Esophagus squamous epithelium (tissue), 5 donors: ENCODE measurements at regions not wholly inside any gene's neighbourhood (a gene's known extent, or its start where the extent isn't known, plus 50 kb on each side); places are given as distances from the start of the nearest gene placed in this dataset.

Experiments used
- DNase-seq: peaks from one replicate; lab custom pipeline; 2025; lab: John Stamatoyannopoulos, UW
- H3K27ac ChIP-seq, 4 donors: fragments of 200-600 bp; sonication (generic); one replicate each; pipeline ENCODE4 v1.5.1; 2016 to 2019; ENCODE audit warnings: mild to moderate bottlenecking in 1 of 4
- H3K27me3 ChIP-seq, 4 donors: fragments of 200-600 bp; sonication (generic); 1 replicate in 3 of 4; 2 replicates in 1 of 4; pipeline versions ENCODE4 v1.5.1 to v1.6.0; 2017 to 2021; ENCODE audit warnings: antibody characterized with exemption in 1 of 4
- H3K36me3 ChIP-seq, 3 donors: fragments of 200-600 bp; sonication (generic); one replicate each; pipeline ENCODE4 v1.5.1; 2016 to 2019
- H3K4me1 ChIP-seq, 3 donors: fragments of 200-600 bp; sonication (generic); one replicate each; pipeline ENCODE4 v1.5.1; 2017 to 2019
- H3K4me3 ChIP-seq, 4 donors: fragments of 200-600 bp; sonication (generic); 1 replicate in 3 of 4; 2 replicates in 1 of 4; pipeline ENCODE4 v1.5.1; 2016 to 2019; ENCODE audit warnings: mild to moderate bottlenecking in 2 of 4, moderate library complexity in 1 of 4
- H3K9me3 ChIP-seq, 3 donors: fragments of 200-600 bp; sonication (generic); one replicate each; pipeline ENCODE4 v1.5.1; 2016 to 2019
- POLR2A ChIP-seq, 4 donors: fragments of 450-650 bp; IDR thresholded peaks; one replicate each; pipeline ENCODE4 v1.6.1; 2017; ENCODE audit warnings: antibody characterized with exemption in 4 of 4, mild to moderate bottlenecking in 4 of 4, moderate library complexity in 3 of 4
- WGBS, 2 donors: methylation state at CpG; one replicate each; pipeline ENCODE4 v1.1.5; 2018; 5-methylcytosine and 5-hydroxymethylcytosine counted together
- intact Hi-C: fragments of 100-400 bp; cut with DNase I; formaldehyde crosslinking; loops from one replicate; pipeline ENCODE4 v1.15.0; 2022
- TF ChIP-seq, protein P1 (sequence below), 6 experiments: fragments of 450-650 bp in 4 of 6; fragments of 200-600 bp in 2 of 6; sonication (generic) in 2 of 6; IDR thresholded peaks; one replicate each; pipeline ENCODE4 v1.5.1; 2016 to 2019; ENCODE audit warnings: antibody characterized with exemption in 6 of 6, mild to moderate bottlenecking in 4 of 6, moderate library complexity in 4 of 6
- donor health status: DM: yes; HTN: yes; CAD: no.

GRCh38 chr5:103667068-103667467 lies 104.5 kb upstream of the NUDT12 start:
- no peaks in the 10 kb centered on the region for H3K36me3 ChIP-seq
- no peak overlapping the region for H3K27ac ChIP-seq
- H3K4me3 ChIP-seq: no peak overlapping the region
- no peak for TF ChIP-seq POLR2A (IDR thresholded peaks at IDR 0.05)
- TF ChIP-seq, protein P1, sequence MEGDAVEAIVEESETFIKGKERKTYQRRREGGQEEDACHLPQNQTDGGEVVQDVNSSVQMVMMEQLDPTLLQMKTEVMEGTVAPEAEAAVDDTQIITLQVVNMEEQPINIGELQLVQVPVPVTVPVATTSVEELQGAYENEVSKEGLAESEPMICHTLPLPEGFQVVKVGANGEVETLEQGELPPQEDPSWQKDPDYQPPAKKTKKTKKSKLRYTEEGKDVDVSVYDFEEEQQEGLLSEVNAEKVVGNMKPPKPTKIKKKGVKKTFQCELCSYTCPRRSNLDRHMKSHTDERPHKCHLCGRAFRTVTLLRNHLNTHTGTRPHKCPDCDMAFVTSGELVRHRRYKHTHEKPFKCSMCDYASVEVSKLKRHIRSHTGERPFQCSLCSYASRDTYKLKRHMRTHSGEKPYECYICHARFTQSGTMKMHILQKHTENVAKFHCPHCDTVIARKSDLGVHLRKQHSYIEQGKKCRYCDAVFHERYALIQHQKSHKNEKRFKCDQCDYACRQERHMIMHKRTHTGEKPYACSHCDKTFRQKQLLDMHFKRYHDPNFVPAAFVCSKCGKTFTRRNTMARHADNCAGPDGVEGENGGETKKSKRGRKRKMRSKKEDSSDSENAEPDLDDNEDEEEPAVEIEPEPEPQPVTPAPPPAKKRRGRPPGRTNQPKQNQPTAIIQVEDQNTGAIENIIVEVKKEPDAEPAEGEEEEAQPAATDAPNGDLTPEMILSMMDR (IDR thresholded peaks at IDR 0.05): no peak
- H3K9me3 ChIP-seq: peaks cover 0 to 6% (median 0%) of the 10 kb centered on the region in 3 donors
- 34 to 48% methylated on average over 3 of the region's 3 CpGs for WGBS, 2 donors
- no peaks in the 10 kb centered on the region for H3K4me1 ChIP-seq
- intact Hi-C loops: no loop called here
- H3K27me3 ChIP-seq: no peaks in the 10 kb centered on the region
- DNase-seq: no peak

DNA sequence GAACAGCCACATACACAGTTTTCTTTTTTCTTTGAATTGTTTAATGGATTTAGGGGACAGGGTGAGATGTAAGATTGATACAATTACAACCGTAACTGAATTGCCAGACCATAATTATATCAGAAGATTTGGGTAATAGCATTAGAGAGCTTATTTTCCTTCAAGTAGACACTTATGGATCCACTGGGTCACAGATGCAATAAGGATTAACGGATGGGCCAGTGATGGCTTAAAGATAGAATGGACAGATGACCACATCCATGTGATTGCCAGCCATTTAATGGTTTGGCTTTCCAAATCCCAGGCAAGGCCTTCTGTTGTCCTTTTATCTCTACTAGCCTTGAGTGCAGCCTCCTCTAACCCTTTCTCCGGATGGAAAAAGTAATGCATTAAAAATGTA lies 94.7 kb upstream of the NUDT12 start:
- Histone ChIP-seq H3K4me3 (no peak overlapping the region), H3K9me3 (no peaks in the 10 kb centered on the region), H3K27ac (no peak overlapping the region), H3K27me3 (no peaks in the 10 kb centered on the region), H3K4me1 (no peaks in the 10 kb centered on the region), H3K36me3 (no peaks in the 10 kb centered on the region)
- DNase-seq: no peak
- TF ChIP-seq, protein P1 (IDR thresholded peaks at IDR 0.05): no peak
- no peak for TF ChIP-seq POLR2A (IDR thresholded peaks at IDR 0.05)
- intact Hi-C loops: no loop called here
- WGBS, 2 donors: 67 to 78% methylated on average over 3 of the region's 3 CpGs

DNA sequence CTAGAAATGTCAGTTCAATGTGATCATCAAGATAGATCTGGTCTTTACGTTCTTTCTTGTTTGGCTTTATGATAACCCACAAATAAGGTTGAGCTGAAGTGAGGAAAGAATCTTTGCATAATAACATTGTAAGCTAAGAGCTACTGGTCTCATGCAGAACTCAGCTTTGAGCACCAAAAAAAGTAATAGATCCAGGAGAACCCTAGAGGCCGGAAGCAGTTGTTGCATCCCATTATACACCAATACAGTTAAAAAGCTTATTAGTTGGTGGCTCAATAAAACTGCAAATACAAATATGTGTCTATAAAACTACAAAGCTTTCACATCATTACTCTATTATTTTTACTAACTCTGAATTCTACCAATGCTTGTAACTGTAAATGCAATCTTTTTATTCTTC lies 85.5 kb upstream of the NUDT12 start:
- Histone ChIP-seq H3K4me3 (no peak overlapping the region), H3K36me3 (no peaks in the 10 kb centered on the region), H3K27ac (no peak overlapping the region), H3K9me3 (no peaks in the 10 kb centered on the region), H3K4me1 (no peaks in the 10 kb centered on the region), H3K27me3 (no peaks in the 10 kb centered on the region)
- whole genome bisulfite sequencing, 2 donors: 77 to 84% methylated on average over 2 of the region's 2 CpGs
- DNase-seq: no peak
- no peak for TF ChIP-seq POLR2A (IDR thresholded peaks at IDR 0.05)
- intact Hi-C loops: no loop called here

- Histone ChIP-seq H3K36me3 (no peaks in the 10 kb centered on the region), H3K27me3 (no peaks in the 10 kb centered on the region), H3K4me3 (no peak overlapping the region), H3K4me1 (no peaks in the 10 kb centered on the region), H3K9me3 (no peaks in the 10 kb centered on the region), H3K27ac (no peak overlapping the region)
- no peak for TF ChIP-seq POLR2A (IDR thresholded peaks at IDR 0.05)
- TF ChIP-seq, protein P1 (IDR thresholded peaks at IDR 0.05): no peak
- no peak for DNase-seq
- 66 to 83% methylated on average over 6 of the region's 6 CpGs for WGBS, 2 donors
- intact Hi-C loops: no loop called here
These were observed 84.4 kb upstream of the NUDT12 start for GRCh38 chr5:103646698-103647614.

DNA sequence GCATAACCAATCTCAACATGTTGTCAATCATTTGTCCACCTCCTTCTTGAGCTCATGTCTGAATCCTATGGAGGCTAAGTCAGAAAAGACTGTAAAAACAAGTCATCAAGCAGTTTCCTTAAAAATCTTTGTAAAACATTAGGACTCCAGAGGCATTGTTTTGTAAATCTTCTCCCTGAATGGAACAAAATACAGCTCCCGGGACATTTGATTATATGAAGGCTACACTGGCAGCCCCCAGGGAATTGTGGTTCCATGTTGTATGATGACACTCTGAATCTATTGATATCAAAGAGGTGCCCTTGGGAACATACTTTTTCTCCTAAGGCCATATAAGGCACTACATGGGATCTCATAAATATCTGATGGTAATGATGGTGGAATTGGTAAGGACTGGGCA lies 83.2 kb upstream of the NUDT12 start:
- Histone ChIP-seq H3K27me3 (no peaks in the 10 kb centered on the region), H3K4me1 (no peaks in the 10 kb centered on the region), H3K9me3 (no peaks in the 10 kb centered on the region), H3K27ac (no peak overlapping the region), H3K36me3 (no peaks in the 10 kb centered on the region), H3K4me3 (no peak overlapping the region)
- WGBS, 2 donors: 78 to 83% methylated on average over 1 of the region's 1 CpG
- no peak for DNase-seq
- TF ChIP-seq, protein P1 (IDR thresholded peaks at IDR 0.05): no peak
- TF ChIP-seq POLR2A (IDR thresholded peaks at IDR 0.05): no peak
- intact Hi-C loops: no loop called here
